ENCODE measurements at regions not wholly inside any gene's neighbourhood (a gene's known extent, or its start where the extent isn't known, plus 50 kb on each side); places are given as distances from the start of the nearest gene placed in this dataset.

DNA sequence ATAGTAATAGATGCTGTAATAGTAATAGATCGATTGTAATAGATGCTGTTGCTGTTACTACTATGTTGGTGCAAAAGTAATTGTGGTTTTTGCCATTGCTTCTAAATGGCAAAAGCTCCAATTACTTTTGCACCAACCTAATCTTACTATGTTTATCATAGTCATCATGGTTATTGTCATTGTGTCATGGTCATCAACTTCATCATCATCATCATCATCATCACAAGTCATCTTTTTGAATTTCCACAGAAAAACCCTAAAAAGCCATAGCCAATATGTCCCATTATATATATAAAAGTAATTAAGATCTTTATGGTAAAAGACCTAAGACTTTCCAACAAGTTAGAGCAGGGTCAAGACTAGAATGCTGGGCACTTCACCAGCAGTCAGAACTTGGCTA, 435.1 kb upstream of the MARCKS start:
- peaks cover 13% of the 10 kb centered on the region for H3K27me3 ChIP-seq

GRCh38 chr6:113423956-113424355, 433.2 kb upstream of the MARCKS start:
- Histone ChIP-seq H3K9me3 (ENCODE audit: low read depth) (no peaks in the 10 kb centered on the region), H3K4me1 (ENCODE audit: low read depth) (no peaks in the 10 kb centered on the region), H3K36me3 (no peaks in the 10 kb centered on the region), H3K27me3 (peaks cover 17% of the 10 kb centered on the region), H3K27ac (no peak overlapping the region), H3K4me3 (no peak overlapping the region)
- DNase-seq (ENCODE audit: low read depth in 1 of 2, low spot score in 1 of 2) = no peak
- TF ChIP-seq CTCF (IDR thresholded peaks at IDR 0.05; ENCODE audit: low read depth, low read length) = no peak

More for the DNA sequence above, 435.1 kb upstream of the MARCKS start:
- no peak for DNase-seq (ENCODE audit: low read depth in 1 of 2, low spot score in 1 of 2)
- no peak for TF ChIP-seq CTCF (IDR thresholded peaks at IDR 0.05; ENCODE audit: low read depth, low read length)
- Histone ChIP-seq H3K9me3 (ENCODE audit: low read depth) (no peaks in the 10 kb centered on the region), H3K4me3 (no peak overlapping the region), H3K36me3 (no peaks in the 10 kb centered on the region), H3K4me1 (ENCODE audit: low read depth) (no peaks in the 10 kb centered on the region), H3K27ac (no peak overlapping the region)

- Histone ChIP-seq H3K27me3 (peaks cover 24% of the 10 kb centered on the region), H3K36me3 (no peaks in the 10 kb centered on the region), H3K9me3 (ENCODE audit: low read depth) (no peaks in the 10 kb centered on the region), H3K4me1 (ENCODE audit: low read depth) (no peaks in the 10 kb centered on the region), H3K4me3 (no peak overlapping the region), H3K27ac (no peak overlapping the region)
- TF ChIP-seq CTCF (IDR thresholded peaks at IDR 0.05; ENCODE audit: low read depth, low read length) = no peak
- no peak for DNase-seq (ENCODE audit: low read depth in 1 of 2, low spot score in 1 of 2)
These were observed 431.0 kb upstream of the MARCKS start for GRCh38 chr6:113425977-113426660.

GRCh38 chr6:113427617-113428016, 429.5 kb upstream of the MARCKS start:
- no peak for DNase-seq (ENCODE audit: low read depth in 1 of 2, low spot score in 1 of 2)
- Histone ChIP-seq H3K4me3 (no peak overlapping the region), H3K36me3 (no peaks in the 10 kb centered on the region), H3K27ac (no peak overlapping the region), H3K27me3 (peaks cover 24% of the 10 kb centered on the region), H3K9me3 (ENCODE audit: low read depth) (no peaks in the 10 kb centered on the region), H3K4me1 (ENCODE audit: low read depth) (no peaks in the 10 kb centered on the region)
- no peak for TF ChIP-seq CTCF (IDR thresholded peaks at IDR 0.05; ENCODE audit: low read depth, low read length)

- no peaks in the 10 kb centered on the region for H3K4me1 ChIP-seq (ENCODE audit: low read depth)
- no peak for TF ChIP-seq CTCF (IDR thresholded peaks at IDR 0.05; ENCODE audit: low read depth, low read length)
- DNase-seq (ENCODE audit: low read depth in 1 of 2, low spot score in 1 of 2) = no peak
- no peak overlapping the region for H3K27ac ChIP-seq
- H3K9me3 ChIP-seq (ENCODE audit: low read depth) = no peaks in the 10 kb centered on the region
- no peaks in the 10 kb centered on the region for H3K36me3 ChIP-seq
- no peak overlapping the region for H3K4me3 ChIP-seq
- H3K27me3 ChIP-seq = peaks cover 16% of the 10 kb centered on the region
These were observed 428.4 kb upstream of the MARCKS start for GRCh38 chr6:113428702-113429101.
